ENCODE measurements at regions not wholly inside any gene's neighbourhood (a gene's known extent, or its start where the extent isn't known, plus 50 kb on each side); places are given as distances from the start of the nearest gene placed in this dataset.

DNA sequence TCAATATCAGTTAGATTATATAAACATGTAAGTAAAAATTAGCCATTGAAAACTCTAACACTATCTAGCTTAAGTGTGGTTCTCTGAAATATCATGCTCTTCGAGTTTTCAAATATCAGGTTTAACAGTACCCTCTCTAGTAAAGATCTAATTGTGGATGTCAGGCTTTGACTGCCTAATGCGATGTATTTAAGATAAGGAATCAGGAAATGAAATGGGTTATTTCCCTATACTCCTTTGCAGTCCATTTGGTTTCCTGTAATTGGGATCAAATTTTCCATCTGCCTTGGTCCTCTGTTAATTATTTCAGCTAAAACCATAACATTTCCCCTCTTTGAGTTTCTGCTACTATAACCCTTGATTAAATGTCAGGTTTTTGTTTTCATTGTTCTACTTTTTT lies 361.3 kb upstream of the MMS22L start (continued):
- TF ChIP-seq, protein P1, sequence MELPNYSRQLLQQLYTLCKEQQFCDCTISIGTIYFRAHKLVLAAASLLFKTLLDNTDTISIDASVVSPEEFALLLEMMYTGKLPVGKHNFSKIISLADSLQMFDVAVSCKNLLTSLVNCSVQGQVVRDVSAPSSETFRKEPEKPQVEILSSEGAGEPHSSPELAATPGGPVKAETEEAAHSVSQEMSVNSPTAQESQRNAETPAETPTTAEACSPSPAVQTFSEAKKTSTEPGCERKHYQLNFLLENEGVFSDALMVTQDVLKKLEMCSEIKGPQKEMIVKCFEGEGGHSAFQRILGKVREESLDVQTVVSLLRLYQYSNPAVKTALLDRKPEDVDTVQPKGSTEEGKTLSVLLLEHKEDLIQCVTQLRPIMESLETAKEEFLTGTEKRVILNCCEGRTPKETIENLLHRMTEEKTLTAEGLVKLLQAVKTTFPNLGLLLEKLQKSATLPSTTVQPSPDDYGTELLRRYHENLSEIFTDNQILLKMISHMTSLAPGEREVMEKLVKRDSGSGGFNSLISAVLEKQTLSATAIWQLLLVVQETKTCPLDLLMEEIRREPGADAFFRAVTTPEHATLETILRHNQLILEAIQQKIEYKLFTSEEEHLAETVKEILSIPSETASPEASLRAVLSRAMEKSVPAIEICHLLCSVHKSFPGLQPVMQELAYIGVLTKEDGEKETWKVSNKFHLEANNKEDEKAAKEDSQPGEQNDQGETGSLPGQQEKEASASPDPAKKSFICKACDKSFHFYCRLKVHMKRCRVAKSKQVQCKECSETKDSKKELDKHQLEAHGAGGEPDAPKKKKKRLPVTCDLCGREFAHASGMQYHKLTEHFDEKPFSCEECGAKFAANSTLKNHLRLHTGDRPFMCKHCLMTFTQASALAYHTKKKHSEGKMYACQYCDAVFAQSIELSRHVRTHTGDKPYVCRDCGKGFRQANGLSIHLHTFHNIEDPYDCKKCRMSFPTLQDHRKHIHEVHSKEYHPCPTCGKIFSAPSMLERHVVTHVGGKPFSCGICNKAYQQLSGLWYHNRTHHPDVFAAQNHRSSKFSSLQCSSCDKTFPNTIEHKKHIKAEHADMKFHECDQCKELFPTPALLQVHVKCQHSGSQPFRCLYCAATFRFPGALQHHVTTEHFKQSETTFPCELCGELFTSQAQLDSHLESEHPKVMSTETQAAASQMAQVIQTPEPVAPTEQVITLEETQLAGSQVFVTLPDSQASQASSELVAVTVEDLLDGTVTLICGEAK (IDR thresholded peaks at IDR 0.05; ENCODE audit: borderline replicate concordance): no peak
- TF ChIP-seq BCL11A (IDR thresholded peaks at IDR 0.05; ENCODE audit: low read depth, low read length) (no peak), SMARCA5 (IDR thresholded peaks at IDR 0.05) (no peak), FOS (IDR thresholded peaks at IDR 0.05; ENCODE audit: borderline replicate concordance, extremely low read depth, insufficient read length) (no peak), ZNF24 (IDR thresholded peaks at IDR 0.05) (no peak), MYB (IDR thresholded peaks at IDR 0.05; ENCODE audit: borderline replicate concordance, low read depth, low read length) (no peak), NR2F1 (conservative IDR thresholded peaks at IDR 0.05) (no peak), CHD1 (IDR thresholded peaks at IDR 0.05; ENCODE audit: low read depth, low read length) (no peak), ZSCAN29 (IDR thresholded peaks at IDR 0.05) (no peak), ZZZ3 (IDR thresholded peaks at IDR 0.05; ENCODE audit: control insufficient read depth, insufficient read length, low read depth) (no peak)
- TF ChIP-seq, protein P2, sequence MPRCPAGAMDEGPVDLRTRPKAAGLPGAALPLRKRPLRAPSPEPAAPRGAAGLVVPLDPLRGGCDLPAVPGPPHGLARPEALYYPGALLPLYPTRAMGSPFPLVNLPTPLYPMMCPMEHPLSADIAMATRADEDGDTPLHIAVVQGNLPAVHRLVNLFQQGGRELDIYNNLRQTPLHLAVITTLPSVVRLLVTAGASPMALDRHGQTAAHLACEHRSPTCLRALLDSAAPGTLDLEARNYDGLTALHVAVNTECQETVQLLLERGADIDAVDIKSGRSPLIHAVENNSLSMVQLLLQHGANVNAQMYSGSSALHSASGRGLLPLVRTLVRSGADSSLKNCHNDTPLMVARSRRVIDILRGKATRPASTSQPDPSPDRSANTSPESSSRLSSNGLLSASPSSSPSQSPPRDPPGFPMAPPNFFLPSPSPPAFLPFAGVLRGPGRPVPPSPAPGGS (IDR thresholded peaks at IDR 0.05; ENCODE audit: borderline replicate concordance, insufficient read depth, low read depth, low read length, poor library complexity, severe bottlenecking): no peak

All from GM12878 (cell line).